Heart left ventricle (tissue), 13 donors: ENCODE measurements at regions not wholly inside any gene's neighbourhood (a gene's known extent, or its start where the extent isn't known, plus 50 kb on each side); places are given as distances from the start of the nearest gene placed in this dataset.

Experiments
- CTCF ChIP-seq, 12 donors: fragments of 200-600 bp; sonication (generic) in 4 of 12; IDR thresholded peaks; one replicate each; pipeline versions ENCODE4 v1.5.0 to v1.8.0; 2018 to 2022; ENCODE audit warnings: antibody characterized with exemption in 12 of 12, mild to moderate bottlenecking in 5 of 12
- POLR2A ChIP-seq, 2 donors: fragments of 450-650 bp; IDR thresholded peaks; one replicate each; pipeline ENCODE4 v1.6.1; 2017; ENCODE audit warnings: antibody characterized with exemption in 2 of 2, mild to moderate bottlenecking in 2 of 2, moderate library complexity in 2 of 2
- donor health status: ischemic (EF 13 %, LVEDD 7.1; RV severe dilation, severe dysfunction).
- donor health status: DM: no; HTN: yes; CAD: no.
- donor health status: DM: no; HTN: no; CAD: no.
- donor health status: ischemic (EF 25% LVEDD 6.9; RV normal size, moderate dysfunction).
- donor health status: ischemic (EF 25% LVEDD 5.7; RV mildly dilated, moderate dysfunction).
- donor health status: ischemic (EF 35%, LVEDD 5.7; RV mildly dilated, moderate dysfunction).
- donor health status: nonischemic (EF 11% LVEDD 7.7; RV severe dilation, severe dysfunction).
- donor health status: DM: yes; HTN: yes; CAD: no.
- donor health status: PGD.
- donor health status: ischemic (EF 29% LVEDD 5.4; RV normal size, mild dysfunction).
- donor health status: nonischemic (EF 23%, LVEDD 6.1; RV moderate dilation, normal function).

- TF ChIP-seq POLR2A (IDR thresholded peaks at IDR 0.05), result no peak
- TF ChIP-seq CTCF (IDR thresholded peaks at IDR 0.05), result no peak
Observed at GRCh38 chr7:28292834-28293526, 112.4 kb upstream of the JAZF1 start.
